OCI-LY1 (cell line): ENCODE measurements at regions not wholly inside any gene's neighbourhood (a gene's known extent, or its start where the extent isn't known, plus 50 kb on each side); places are given as distances from the start of the nearest gene placed in this dataset.

Source experiments
- H2AFZ ChIP-seq: fragments of 200-600 bp; sonication (generic), shearing (Covaris generic); 2 replicates; pipeline ENCODE4 v1.6.0; 2014; ENCODE audit warnings: antibody characterized with exemption, mild to moderate bottlenecking, low read length
- H3F3A ChIP-seq: fragments of 200-600 bp; sonication (generic), shearing (Covaris generic); 2 replicates; pipeline ENCODE4 v1.6.0; 2014; ENCODE audit warnings: mild to moderate bottlenecking, antibody characterized with exemption, low read length, moderate library complexity; ENCODE audit not compliant: insufficient read depth
- H3K27ac ChIP-seq: fragments of 200-600 bp; sonication (generic); 2 replicates; pipeline ENCODE4 v1.5.1; 2014; ENCODE audit warnings: low read length, mixed run types, mild to moderate bottlenecking, low read depth; ENCODE audit not compliant: poor library complexity, severe bottlenecking
- H3K27me3 ChIP-seq: fragments of 200-600 bp; sonication (generic); 2 replicates; pipeline ENCODE4 v1.6.0; 2014; ENCODE audit warnings: antibody characterized with exemption, mild to moderate bottlenecking, low read length, moderate library complexity; ENCODE audit not compliant: insufficient read depth
- H3K36me3 ChIP-seq: fragments of 200-600 bp; sonication (generic); 2 replicates; pipeline ENCODE4 v1.6.1; 2014; ENCODE audit warnings: mild to moderate bottlenecking, antibody characterized with exemption, low read length, moderate library complexity, mixed read lengths; ENCODE audit not compliant: insufficient read depth
- H3K4me1 ChIP-seq: fragments of 200-600 bp; sonication (generic); 2 replicates; pipeline ENCODE4 v1.5.1; 2014; ENCODE audit warnings: mild to moderate bottlenecking, low read length, moderate library complexity; ENCODE audit not compliant: insufficient read depth, severe bottlenecking
- H3K4me2 ChIP-seq: fragments of 200-600 bp; sonication (generic), shearing (Covaris generic); 2 replicates; pipeline ENCODE4 v1.6.1; 2014; ENCODE audit warnings: low read length
- H3K4me3 ChIP-seq: fragments of 200-600 bp; sonication (generic); 2 replicates; pipeline ENCODE4 v1.5.1; 2014; ENCODE audit warnings: low read length, low read depth, mild to moderate bottlenecking, mixed read lengths; ENCODE audit not compliant: poor library complexity, severe bottlenecking
- H3K79me2 ChIP-seq: fragments of 200-600 bp; shearing (Covaris generic); 2 replicates; pipeline ENCODE4 v1.6.1; 2016; ENCODE audit warnings: mixed run types, low read length, mixed read lengths; ENCODE audit not compliant: insufficient read depth
- H3K9ac ChIP-seq: fragments of 200-600 bp; sonication (generic), shearing (Covaris generic); 2 replicates; pipeline ENCODE4 v1.6.1; 2014; ENCODE audit warnings: mild to moderate bottlenecking, low read length, mixed read lengths
- H3K9me2 ChIP-seq: fragments of 200-600 bp; sonication (generic), shearing (Covaris generic); 2 replicates; pipeline ENCODE4 v1.6.1; 2014; ENCODE audit warnings: low read depth, mild to moderate bottlenecking, low read length, mixed read lengths
- H3K9me3 ChIP-seq: fragments of 200-600 bp; shearing (Covaris generic); 2 replicates; pipeline ENCODE4 v1.6.1; 2014; ENCODE audit warnings: low read length, mixed read lengths
- H4K20me1 ChIP-seq: fragments of 200-600 bp; sonication (generic), shearing (Covaris generic); 2 replicates; pipeline ENCODE4 v1.6.0; 2016; ENCODE audit warnings: mild to moderate bottlenecking, low read length; ENCODE audit not compliant: insufficient read depth
- CTCF ChIP-seq: fragments of 200-600 bp; sonication (generic), shearing (Covaris generic); IDR thresholded peaks from 2 replicates; pipeline ENCODE4 v1.5.1; 2017; ENCODE audit warnings: mild to moderate bottlenecking, antibody characterized with exemption, low read length, moderate library complexity, mixed read lengths
- EZH2 ChIP-seq: fragments of 200-600 bp; sonication (generic), shearing (Covaris generic); IDR thresholded peaks from 2 replicates; pipeline ENCODE4 v1.8.0; 2017; ENCODE audit warnings: borderline replicate concordance, mixed run types, mild to moderate bottlenecking, antibody characterized with exemption, low read length, moderate library complexity, mixed read lengths

- H3K9me2 ChIP-seq: no peaks in the 10 kb centered on the region
- TF ChIP-seq EZH2: no peak
- no peak for TF ChIP-seq CTCF
- H3K79me2 ChIP-seq: no peaks in the 10 kb centered on the region
- H3K9ac ChIP-seq: no peak overlapping the region
- H3K27ac ChIP-seq: no peak overlapping the region
- H3F3A ChIP-seq: no peaks in the 10 kb centered on the region
- no peaks in the 10 kb centered on the region for H3K4me1 ChIP-seq
- H3K4me3 ChIP-seq: no peak overlapping the region
- H3K9me3 ChIP-seq: no peaks in the 10 kb centered on the region
- H3K36me3 ChIP-seq: no peaks in the 10 kb centered on the region
- no peaks in the 10 kb centered on the region for H4K20me1 ChIP-seq
- H3K4me2 ChIP-seq: no peak overlapping the region
- H2AFZ ChIP-seq: no peak overlapping the region
- no peaks in the 10 kb centered on the region for H3K27me3 ChIP-seq
Measured at GRCh38 chr3:81293156-81293555, 468.3 kb downstream of the GBE1 start.

GRCh38 chr3:81291586-81291985 is 469.9 kb downstream of the GBE1 start:
- no peaks in the 10 kb centered on the region for H3K4me1 ChIP-seq
- H3K27me3 ChIP-seq: no peaks in the 10 kb centered on the region
- H3K4me2 ChIP-seq: no peak overlapping the region
- H3K9me3 ChIP-seq: no peaks in the 10 kb centered on the region
- no peaks in the 10 kb centered on the region for H3K79me2 ChIP-seq
- no peak overlapping the region for H3K27ac ChIP-seq
- no peak overlapping the region for H2AFZ ChIP-seq
- H3K4me3 ChIP-seq: no peak overlapping the region
- TF ChIP-seq CTCF (no peak), EZH2 (no peak)
- H3K9me2 ChIP-seq: no peaks in the 10 kb centered on the region
- H4K20me1 ChIP-seq: no peaks in the 10 kb centered on the region
- no peaks in the 10 kb centered on the region for H3F3A ChIP-seq
- H3K36me3 ChIP-seq: no peaks in the 10 kb centered on the region
- no peak overlapping the region for H3K9ac ChIP-seq

GRCh38 chr3:81289676-81290075 is 471.8 kb downstream of the GBE1 start:
- Histone ChIP-seq H3K4me1 (no peaks in the 10 kb centered on the region), H2AFZ (no peak overlapping the region), H3K4me3 (no peak overlapping the region), H3K36me3 (no peaks in the 10 kb centered on the region), H3K27ac (no peak overlapping the region), H3K79me2 (no peaks in the 10 kb centered on the region), H3K27me3 (no peaks in the 10 kb centered on the region), H4K20me1 (no peaks in the 10 kb centered on the region), H3K9ac (no peak overlapping the region), H3F3A (no peaks in the 10 kb centered on the region), H3K9me2 (no peaks in the 10 kb centered on the region), H3K9me3 (no peaks in the 10 kb centered on the region), H3K4me2 (no peak overlapping the region)
- TF ChIP-seq CTCF (no peak), EZH2 (no peak)
